Bronchial epithelial cell (primary cell): ENCODE measurements at regions not wholly inside any gene's neighbourhood (a gene's known extent, or its start where the extent isn't known, plus 50 kb on each side); places are given as distances from the start of the nearest gene placed in this dataset.
"Not testable (repeated sequence)": the region's sequence is repeated elsewhere in the genome, so short reads cannot be mapped to it uniquely, and the experiment has no call there.

ENCODE experiments used
- DNase-seq: peaks from one replicate; pipeline ENCODE4 v3.0.0-alpha.2; 2010; ENCODE audit warnings: low read depth
- FAIRE-seq: peaks from 2 replicates; lab custom pipeline; 2011; peaks lifted over from hg19 to GRCh38; lab: Jason Lieb, UNC
- H3K27me3 ChIP-seq: 2 replicates; pipeline ENCODE4 v1.5.1; 2011; ENCODE audit warnings: low read length; ENCODE audit not compliant: control insufficient read depth, insufficient read depth
- H3K36me3 ChIP-seq: 2 replicates; pipeline ENCODE4 v1.5.1; 2011; ENCODE audit warnings: low read length; ENCODE audit not compliant: control insufficient read depth, insufficient read depth
- H3K4me3 ChIP-seq: 2 replicates; pipeline ENCODE4 v1.5.1; 2011; ENCODE audit warnings: mild to moderate bottlenecking, low read depth, low read length, control low read depth
- TF ChIP-seq, protein P1 (sequence below): IDR thresholded peaks from 2 replicates; pipeline ENCODE4 v1.5.1; 2011; ENCODE audit warnings: mild to moderate bottlenecking, moderate library complexity, low read length, control low read depth, inconsistent platforms; ENCODE audit not compliant: insufficient read depth, severe bottlenecking

DNA sequence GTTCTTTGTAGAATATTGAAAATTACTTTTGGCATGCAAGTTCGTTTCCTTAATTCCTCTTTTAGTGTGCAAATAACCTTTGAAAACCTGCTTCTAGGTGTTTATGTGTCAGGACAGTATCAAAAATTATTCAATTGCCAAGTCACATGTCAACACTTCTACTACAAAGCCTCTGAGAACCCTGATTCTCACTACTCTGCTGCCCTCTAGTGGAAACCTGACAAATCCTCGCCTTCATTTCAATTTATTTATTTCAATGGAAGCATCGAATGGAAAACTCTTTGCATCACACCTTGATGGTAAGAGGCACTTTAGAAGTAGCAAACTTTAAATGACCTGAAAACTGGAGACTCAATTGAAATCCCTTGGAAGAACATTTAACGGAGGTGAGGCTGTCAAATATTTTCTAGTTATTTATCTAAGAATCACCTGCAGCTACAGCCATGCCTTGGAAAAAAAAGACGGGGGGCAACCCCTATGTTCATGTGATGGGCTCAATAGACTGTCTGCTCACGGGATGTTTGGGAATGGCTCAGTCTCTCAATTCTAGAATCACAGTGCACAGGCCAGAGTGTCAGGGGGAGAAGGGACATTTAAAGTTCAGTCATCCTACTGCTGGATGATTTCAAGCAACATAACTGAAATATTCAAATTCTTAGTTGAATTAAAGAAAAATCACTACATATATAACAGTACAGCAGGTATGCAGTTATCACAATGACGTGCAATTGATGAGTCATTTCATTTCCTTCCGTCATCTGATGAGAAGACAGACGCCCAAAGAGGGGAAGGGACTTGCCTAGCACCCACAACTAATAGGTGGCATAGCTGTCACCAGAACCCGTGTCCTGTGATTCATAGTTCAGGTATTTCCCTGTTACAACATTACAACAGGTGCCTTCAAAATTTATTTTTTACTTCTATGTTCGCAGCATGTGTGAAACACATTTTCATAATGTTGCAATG, 563.9 kb downstream of the TOX3 start:
- TF ChIP-seq, protein P1, sequence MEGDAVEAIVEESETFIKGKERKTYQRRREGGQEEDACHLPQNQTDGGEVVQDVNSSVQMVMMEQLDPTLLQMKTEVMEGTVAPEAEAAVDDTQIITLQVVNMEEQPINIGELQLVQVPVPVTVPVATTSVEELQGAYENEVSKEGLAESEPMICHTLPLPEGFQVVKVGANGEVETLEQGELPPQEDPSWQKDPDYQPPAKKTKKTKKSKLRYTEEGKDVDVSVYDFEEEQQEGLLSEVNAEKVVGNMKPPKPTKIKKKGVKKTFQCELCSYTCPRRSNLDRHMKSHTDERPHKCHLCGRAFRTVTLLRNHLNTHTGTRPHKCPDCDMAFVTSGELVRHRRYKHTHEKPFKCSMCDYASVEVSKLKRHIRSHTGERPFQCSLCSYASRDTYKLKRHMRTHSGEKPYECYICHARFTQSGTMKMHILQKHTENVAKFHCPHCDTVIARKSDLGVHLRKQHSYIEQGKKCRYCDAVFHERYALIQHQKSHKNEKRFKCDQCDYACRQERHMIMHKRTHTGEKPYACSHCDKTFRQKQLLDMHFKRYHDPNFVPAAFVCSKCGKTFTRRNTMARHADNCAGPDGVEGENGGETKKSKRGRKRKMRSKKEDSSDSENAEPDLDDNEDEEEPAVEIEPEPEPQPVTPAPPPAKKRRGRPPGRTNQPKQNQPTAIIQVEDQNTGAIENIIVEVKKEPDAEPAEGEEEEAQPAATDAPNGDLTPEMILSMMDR = peak; percentile 70
- H3K4me3 ChIP-seq = no peak overlapping the region
- peak; percentile 72 for DNase-seq
- H3K36me3 ChIP-seq = no peaks in the 10 kb centered on the region
- no peak for FAIRE-seq
- H3K27me3 ChIP-seq = no peaks in the 10 kb centered on the region

DNA sequence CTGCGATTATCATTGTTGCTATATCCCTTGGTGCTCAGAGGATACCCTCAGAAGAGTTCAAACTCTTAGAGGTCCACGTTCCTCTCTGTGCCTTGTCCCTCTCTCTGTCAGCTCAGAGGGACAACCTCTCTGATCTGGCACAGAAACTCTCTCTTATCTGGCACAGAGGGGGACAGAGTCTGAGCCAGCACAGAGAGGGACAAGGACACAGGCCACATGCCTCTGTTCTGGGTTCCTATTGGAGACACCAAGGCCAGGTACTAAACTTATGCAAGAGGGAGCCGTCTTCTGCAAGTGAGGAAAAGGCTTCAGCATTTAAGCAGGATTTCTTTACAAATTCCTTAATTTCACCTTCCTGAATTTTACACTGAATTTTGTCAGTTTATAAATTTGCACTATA, 565.2 kb downstream of the TOX3 start:
- Histone ChIP-seq H3K4me3 (no peak overlapping the region), H3K27me3 (no peaks in the 10 kb centered on the region), H3K36me3 (no peaks in the 10 kb centered on the region)
- TF ChIP-seq, protein P1 = no peak
- FAIRE-seq (no peak), DNase-seq (no peak)

DNA sequence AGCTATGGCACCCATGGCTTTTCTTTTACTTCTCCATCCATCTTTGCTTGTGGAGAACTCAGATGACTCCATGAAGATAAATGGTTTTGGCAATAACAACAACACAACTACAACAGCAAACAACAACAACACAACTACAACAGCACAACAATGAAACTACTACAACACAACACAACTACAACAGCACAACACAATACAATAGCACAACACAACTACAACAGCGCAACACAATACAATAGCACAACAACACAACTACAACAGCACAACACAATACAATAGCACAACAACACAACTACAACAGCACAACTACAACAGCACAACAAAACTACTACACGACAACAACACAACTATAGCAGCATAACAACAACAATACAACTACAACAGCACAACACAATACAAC, 569.4 kb downstream of the TOX3 start:
- not testable (repeated sequence) for H3K4me3 ChIP-seq, H3K36me3 ChIP-seq, DNase-seq, H3K27me3 ChIP-seq
- peak; percentile 99 for FAIRE-seq

DNA sequence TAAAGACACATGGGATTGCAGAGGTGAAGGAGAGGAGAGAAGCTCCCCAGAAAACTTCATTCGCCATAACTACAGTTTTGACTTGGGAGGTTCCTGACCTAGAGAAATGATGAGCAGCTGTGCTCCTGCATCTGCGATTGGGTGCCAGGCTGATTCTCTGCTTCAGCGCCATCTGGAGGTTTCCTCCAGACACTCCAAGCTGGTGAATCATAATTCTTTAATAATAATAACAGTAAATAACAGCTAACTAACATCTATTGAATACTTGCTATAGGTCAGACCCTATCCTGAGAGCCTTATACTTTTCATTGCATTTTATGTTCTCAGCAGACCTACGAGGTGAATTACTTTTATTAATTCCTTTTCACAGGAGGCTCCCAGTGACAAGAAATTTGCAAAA, 575.8 kb downstream of the TOX3 start:
- H3K27me3 ChIP-seq = no peaks in the 10 kb centered on the region
- FAIRE-seq (no peak), DNase-seq (peak; percentile 48)
- H3K36me3 ChIP-seq = no peaks in the 10 kb centered on the region
- TF ChIP-seq, protein P1 = peak; percentile 67
- no peak overlapping the region for H3K4me3 ChIP-seq

DNA sequence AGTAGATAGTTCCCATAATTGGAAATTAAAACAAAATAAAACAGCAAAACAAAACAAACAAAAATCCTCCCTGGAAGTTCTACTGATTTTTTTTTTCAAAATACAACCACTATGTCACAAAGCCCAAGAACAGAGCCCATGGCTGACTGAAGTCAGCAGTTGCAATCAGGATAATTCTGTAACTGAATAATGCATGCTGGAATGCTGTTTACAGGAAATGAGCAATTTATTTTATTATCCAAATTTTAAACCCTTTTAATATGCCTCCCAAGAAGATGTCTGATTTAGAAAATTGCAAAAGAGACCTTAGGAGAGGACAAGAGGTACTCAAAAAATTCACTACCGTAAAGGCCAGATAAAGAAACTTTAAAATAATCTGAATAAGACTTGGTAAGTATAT, 578.2 kb downstream of the TOX3 start:
- Histone ChIP-seq H3K36me3 (no peaks in the 10 kb centered on the region), H3K4me3 (no peak overlapping the region), H3K27me3 (no peaks in the 10 kb centered on the region)
- DNase-seq (no peak), FAIRE-seq (no peak)
- TF ChIP-seq, protein P1 = no peak

DNA sequence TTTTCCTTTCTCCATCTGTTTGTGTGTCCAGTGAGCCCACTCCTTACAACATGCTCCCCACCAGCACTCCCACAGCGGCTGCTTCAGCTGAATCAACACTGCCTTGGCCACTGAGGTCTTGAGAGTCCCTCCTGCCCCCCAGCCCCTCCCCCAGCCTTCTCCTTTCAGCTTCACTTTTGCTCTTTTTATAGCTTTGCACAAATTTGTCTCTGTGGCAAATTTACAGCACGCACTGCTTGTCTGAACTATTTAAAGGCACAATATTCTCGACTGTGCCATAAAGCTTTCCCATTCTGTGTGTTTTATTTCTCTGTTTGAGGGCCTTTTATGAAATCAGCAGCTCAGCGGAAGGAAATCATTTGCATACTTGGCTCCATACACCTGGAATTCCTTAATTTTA, 579.3 kb downstream of the TOX3 start:
- FAIRE-seq (no peak), DNase-seq (no peak)
- Histone ChIP-seq H3K4me3 (no peak overlapping the region), H3K27me3 (no peaks in the 10 kb centered on the region), H3K36me3 (no peaks in the 10 kb centered on the region)
- TF ChIP-seq, protein P1 = no peak
